Psoas muscle (tissue), 7 donors: ENCODE measurements at regions not wholly inside any gene's neighbourhood (a gene's known extent, or its start where the extent isn't known, plus 50 kb on each side); places are given as distances from the start of the nearest gene placed in this dataset.

Experiments
- ATAC-seq, 4 donors: fragments of 200-7000 bp; cut with Tn5 transposase; one replicate each; pipeline ENCODE4 v1.9.1; 2020; ENCODE audit warnings: moderate library complexity in 3 of 4, mild to moderate bottlenecking in 2 of 4
- DNase-seq, 2 donors: peaks; one replicate each; pipeline ENCODE4 v3.0.0-alpha.2; 2020
- H3K27ac ChIP-seq: fragments of 200-600 bp; one replicate; pipeline ENCODE4 v1.8.0; 2022
- H3K27me3 ChIP-seq, 3 donors: fragments of 200-600 bp in 1 of 3; one replicate each; pipeline versions ENCODE4 v1.6.1 to v1.8.0; 2013 to 2022; ENCODE audit warnings: low read length in 2 of 3, mild to moderate bottlenecking in 2 of 3, moderate library complexity in 1 of 3; ENCODE audit not compliant: insufficient read depth in 3 of 3
- H3K36me3 ChIP-seq, 2 donors: fragments of 200-600 bp in 1 of 2; one replicate each; pipeline versions ENCODE4 v1.6.1 to v1.8.0; 2013 to 2022; ENCODE audit warnings: low read depth in 1 of 2, mild to moderate bottlenecking in 1 of 2, moderate library complexity in 1 of 2; ENCODE audit not compliant: insufficient read depth in 1 of 2
- H3K4me1 ChIP-seq: fragments of 200-600 bp; one replicate; pipeline ENCODE4 v1.8.0; 2022
- H3K4me3 ChIP-seq: fragments of 200-600 bp; one replicate; pipeline ENCODE4 v1.8.0; 2022; ENCODE audit warnings: mild to moderate bottlenecking
- H3K9me3 ChIP-seq: fragments of 200-600 bp; one replicate; pipeline ENCODE4 v1.8.0; 2022
- WGBS, 3 donors: extraction: QIAGEN DNeasy Blood & Tissue Kit; methylation state at CpG; one replicate each; pipeline versions ENCODE4 v1.1.6 to v1.1.7; 2013; 5-methylcytosine and 5-hydroxymethylcytosine counted together
- intact Hi-C, 2 donors: fragments of 100-400 bp; cut with DNase I; formaldehyde crosslinking; loops; one replicate each; pipeline versions ENCODE4 v1.11.0 to v1.14.2; 2022
- TF ChIP-seq, protein P1 (sequence below): fragments of 200-600 bp; IDR thresholded peaks from one replicate; pipeline ENCODE4 v1.8.0; 2022; ENCODE audit warnings: antibody characterized with exemption
- donor health status: healthy with polysubstance abuse.
- donor health status: DM: no; HTN: no; CAD: no; lungs with moderate emphysema.
- donor health status: Bipolar disorder and iron deficiency.
- donor health status: healthy.
- donor health status: DM: yes; HTN: yes; CAD: no.
- donor health status: DM: no; HTN: no; CAD: no.
- donor health status: DM: yes; HTN: yes; CAD: no.

DNA sequence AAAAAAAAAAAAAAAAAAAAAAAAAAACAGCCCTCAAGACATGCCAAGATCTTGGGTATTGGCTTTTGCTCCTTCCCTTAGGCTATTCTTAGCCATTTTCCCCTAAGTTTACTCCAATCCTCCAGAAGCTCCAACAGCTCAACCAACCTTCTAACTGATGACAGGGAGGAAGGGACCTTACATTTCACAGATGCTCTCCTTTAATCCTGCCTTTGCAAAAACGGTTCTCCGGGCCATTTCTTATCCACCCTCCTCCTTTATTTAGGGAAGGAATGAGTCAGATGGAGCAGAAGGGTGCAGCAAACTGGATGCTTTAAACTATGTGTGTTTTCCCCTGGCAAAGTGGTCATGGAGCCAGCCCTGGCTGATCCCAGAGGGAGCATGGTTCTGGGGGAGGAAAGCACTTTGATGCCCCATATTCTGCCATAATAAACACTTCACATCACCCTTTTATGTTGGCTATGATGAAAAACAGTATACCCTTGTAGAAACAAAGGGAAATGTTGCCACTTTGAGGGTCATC, 369.4 kb upstream of the DMAC1 start:
- TF ChIP-seq, protein P1, sequence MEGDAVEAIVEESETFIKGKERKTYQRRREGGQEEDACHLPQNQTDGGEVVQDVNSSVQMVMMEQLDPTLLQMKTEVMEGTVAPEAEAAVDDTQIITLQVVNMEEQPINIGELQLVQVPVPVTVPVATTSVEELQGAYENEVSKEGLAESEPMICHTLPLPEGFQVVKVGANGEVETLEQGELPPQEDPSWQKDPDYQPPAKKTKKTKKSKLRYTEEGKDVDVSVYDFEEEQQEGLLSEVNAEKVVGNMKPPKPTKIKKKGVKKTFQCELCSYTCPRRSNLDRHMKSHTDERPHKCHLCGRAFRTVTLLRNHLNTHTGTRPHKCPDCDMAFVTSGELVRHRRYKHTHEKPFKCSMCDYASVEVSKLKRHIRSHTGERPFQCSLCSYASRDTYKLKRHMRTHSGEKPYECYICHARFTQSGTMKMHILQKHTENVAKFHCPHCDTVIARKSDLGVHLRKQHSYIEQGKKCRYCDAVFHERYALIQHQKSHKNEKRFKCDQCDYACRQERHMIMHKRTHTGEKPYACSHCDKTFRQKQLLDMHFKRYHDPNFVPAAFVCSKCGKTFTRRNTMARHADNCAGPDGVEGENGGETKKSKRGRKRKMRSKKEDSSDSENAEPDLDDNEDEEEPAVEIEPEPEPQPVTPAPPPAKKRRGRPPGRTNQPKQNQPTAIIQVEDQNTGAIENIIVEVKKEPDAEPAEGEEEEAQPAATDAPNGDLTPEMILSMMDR = no peak
- H3K27ac ChIP-seq = no peak overlapping the region
- H3K27me3 ChIP-seq = no peaks in the 10 kb centered on the region
- no peaks in the 10 kb centered on the region for H3K4me1 ChIP-seq
- H3K4me3 ChIP-seq = no peak overlapping the region
- ATAC-seq (no peak), DNase-seq (no peak)
- intact Hi-C loops = no loop called here
- WGBS, 3 donors = 17 to 35% (median 27%) methylated on average over 2 of the region's 2 CpGs
- no peaks in the 10 kb centered on the region for H3K9me3 ChIP-seq
- no peaks in the 10 kb centered on the region for H3K36me3 ChIP-seq

DNA sequence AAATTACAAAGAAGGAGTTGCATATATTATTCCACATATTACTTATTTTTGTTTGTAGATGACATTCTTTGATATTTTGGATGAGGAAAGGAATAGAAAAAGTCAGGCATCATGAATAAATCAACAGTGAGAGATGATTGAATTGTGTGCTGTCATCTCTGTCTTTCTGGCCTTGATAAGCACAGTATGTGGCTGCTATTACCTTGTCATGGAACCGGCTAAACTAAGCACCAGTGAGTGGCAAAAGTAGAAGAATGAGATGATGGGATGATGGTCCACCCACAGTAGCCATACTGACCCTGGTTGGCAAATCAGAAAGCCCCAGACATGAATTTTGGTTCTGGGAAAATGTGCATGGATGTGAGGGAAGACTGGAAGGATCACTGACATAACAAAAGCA, 361.2 kb upstream of the DMAC1 start:
- Histone ChIP-seq H3K9me3 (no peaks in the 10 kb centered on the region), H3K4me1 (no peaks in the 10 kb centered on the region), H3K4me3 (no peak overlapping the region), H3K36me3 (no peaks in the 10 kb centered on the region), H3K27ac (no peak overlapping the region), H3K27me3 (no peaks in the 10 kb centered on the region)
- DNase-seq = no peak
- WGBS, 3 donors = 85 to 90% (median 87%) methylated on average over 1 of the region's 1 CpG
- ATAC-seq = no peak
- intact Hi-C loops = no loop called here
- TF ChIP-seq, protein P1 = no peak

DNA sequence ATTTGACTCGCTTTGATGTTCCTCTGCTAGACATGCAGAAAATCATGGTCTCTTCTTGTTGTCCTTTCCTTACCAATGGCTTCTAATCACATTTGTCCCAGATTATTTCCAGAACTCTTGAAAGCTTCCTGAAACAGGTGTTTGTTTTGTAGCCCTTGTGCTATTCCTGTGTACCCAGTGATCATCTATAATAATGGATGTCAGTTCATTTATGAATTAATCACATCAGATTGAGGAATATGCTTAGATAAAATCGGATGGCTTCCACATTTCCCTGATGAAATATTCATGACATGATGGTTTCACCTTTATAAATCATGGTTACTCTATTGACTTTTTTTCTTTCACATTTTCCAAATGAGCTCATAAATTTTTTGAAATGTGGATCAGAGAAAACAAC, 359.0 kb upstream of the DMAC1 start:
- 70 to 87% (median 75%) methylated on average over 2 of the region's 2 CpGs for WGBS, 3 donors
- Histone ChIP-seq H3K27me3 (no peaks in the 10 kb centered on the region), H3K36me3 (no peaks in the 10 kb centered on the region), H3K4me1 (no peaks in the 10 kb centered on the region), H3K4me3 (no peak overlapping the region), H3K9me3 (no peaks in the 10 kb centered on the region), H3K27ac (no peak overlapping the region)
- intact Hi-C loops = no loop called here
- TF ChIP-seq, protein P1 = no peak
- ATAC-seq (no peak), DNase-seq (no peak)

DNA sequence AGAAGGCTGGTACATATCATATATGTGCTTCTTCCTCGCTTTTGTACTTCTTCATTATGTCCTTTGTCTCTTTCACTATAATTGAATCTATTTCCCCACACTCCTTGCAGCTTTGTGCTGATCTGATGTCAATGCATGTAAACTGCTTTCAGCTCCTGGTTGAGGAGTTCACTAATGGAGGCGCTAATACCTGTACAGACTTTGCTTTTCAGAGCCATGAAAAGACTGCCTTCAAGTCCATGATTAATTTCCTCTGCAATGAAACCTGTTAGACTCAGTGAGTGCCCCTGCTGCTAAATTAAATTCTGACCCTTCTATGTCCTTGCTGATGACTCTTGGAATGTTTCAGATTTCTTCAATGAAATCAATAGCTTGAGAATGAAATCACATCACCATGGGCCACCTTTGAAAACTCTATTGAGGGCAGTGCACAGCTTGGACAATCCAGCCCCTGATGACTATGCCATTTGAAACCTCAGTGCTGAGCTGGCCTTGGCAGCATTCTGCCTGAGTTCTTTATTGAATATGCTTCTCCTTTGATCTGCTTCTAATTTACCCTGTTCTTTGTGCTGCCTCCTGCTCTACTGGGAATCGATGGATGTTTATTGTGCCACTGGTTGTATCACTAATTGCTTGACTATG, 358.2 kb upstream of the DMAC1 start:
- DNase-seq (no peak), ATAC-seq (no peak)
- TF ChIP-seq, protein P1 = no peak
- Histone ChIP-seq H3K36me3 (no peaks in the 10 kb centered on the region), H3K4me1 (no peaks in the 10 kb centered on the region), H3K4me3 (no peak overlapping the region), H3K27me3 (no peaks in the 10 kb centered on the region), H3K9me3 (no peaks in the 10 kb centered on the region), H3K27ac (no peak overlapping the region)
- intact Hi-C loops = no loop called here
- WGBS, 3 donors = 87 to 89% (median 89%) methylated on average over 3 of the region's 3 CpGs

DNA sequence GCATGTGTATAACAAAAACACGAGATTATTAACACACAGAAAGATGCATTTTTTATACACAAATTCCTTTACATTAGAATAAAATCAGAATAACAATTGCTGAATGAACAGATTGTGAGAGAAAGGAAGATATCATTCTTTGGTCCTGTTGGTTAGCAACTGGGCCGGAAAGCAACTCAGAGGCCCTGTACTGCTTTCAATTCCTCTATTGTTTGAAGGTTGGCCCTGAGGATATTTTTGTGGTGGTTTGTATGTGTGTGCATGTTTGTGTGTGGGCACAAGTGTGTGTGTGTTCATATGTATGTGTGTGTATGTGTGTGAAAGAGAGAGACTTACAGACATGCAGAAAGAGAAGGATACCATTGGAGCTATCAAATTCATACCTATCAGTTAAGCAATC, 356.8 kb upstream of the DMAC1 start:
- TF ChIP-seq, protein P1 = no peak
- WGBS, 3 donors = 62 to 72% (median 64%) methylated on average over 2 of the region's 2 CpGs
- H3K4me3 ChIP-seq = no peak overlapping the region
- no peaks in the 10 kb centered on the region for H3K4me1 ChIP-seq
- intact Hi-C loops = no loop called here
- no peak for DNase-seq
- no peaks in the 10 kb centered on the region for H3K27me3 ChIP-seq
- peaks cover 5% of the 10 kb centered on the region for H3K9me3 ChIP-seq
- no peak overlapping the region for H3K27ac ChIP-seq
- no peaks in the 10 kb centered on the region for H3K36me3 ChIP-seq
- ATAC-seq = no peak
